ENCODE measurements at regions not wholly inside any gene's neighbourhood (a gene's known extent, or its start where the extent isn't known, plus 50 kb on each side); places are given as distances from the start of the nearest gene placed in this dataset.

DNA sequence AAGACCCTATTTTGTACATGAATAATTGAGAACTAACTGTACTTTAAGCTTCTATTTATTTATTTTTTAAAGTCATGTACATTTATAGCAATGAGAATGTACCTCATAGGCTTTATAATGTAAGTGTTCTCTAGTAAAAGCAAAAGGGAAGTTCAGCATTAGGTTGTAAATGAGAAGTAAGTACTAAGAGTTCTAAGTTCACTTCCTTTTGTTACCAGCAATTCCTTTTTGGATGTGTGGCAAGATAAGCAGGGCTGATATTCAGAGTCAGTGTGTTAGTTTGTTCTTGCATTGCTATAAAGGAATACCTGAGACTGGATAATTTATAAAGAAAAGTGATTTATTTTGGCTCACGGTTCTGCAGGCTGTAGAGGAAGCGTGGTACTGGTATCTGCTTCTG lies 54.0 kb upstream of the CCN2 start:
- TF ChIP-seq CTCF (IDR thresholded peaks at IDR 0.05) = no peak
- no peak for TF ChIP-seq POLR2A (IDR thresholded peaks at IDR 0.05)

Data from thyroid gland (tissue), 4 donors.